GM21737 (cell line): ENCODE measurements at regions not wholly inside any gene's neighbourhood (a gene's known extent, or its start where the extent isn't known, plus 50 kb on each side); places are given as distances from the start of the nearest gene placed in this dataset.
A peak's percentile ranks its signal among the peaks of the same experiment; 100 is the strongest.
"Not testable (repeated sequence)": the region's sequence is repeated elsewhere in the genome, so short reads cannot be mapped to it uniquely, and the experiment has no call there.

Experiments used
- ATAC-seq: cut with Tn5 transposase; IDR thresholded peaks from one replicate; pipeline ENCODE4 v1.9.1; 2021; ENCODE audit warnings: mild to moderate bottlenecking, moderate library complexity; ENCODE audit not compliant: unreplicated experiment

DNA sequence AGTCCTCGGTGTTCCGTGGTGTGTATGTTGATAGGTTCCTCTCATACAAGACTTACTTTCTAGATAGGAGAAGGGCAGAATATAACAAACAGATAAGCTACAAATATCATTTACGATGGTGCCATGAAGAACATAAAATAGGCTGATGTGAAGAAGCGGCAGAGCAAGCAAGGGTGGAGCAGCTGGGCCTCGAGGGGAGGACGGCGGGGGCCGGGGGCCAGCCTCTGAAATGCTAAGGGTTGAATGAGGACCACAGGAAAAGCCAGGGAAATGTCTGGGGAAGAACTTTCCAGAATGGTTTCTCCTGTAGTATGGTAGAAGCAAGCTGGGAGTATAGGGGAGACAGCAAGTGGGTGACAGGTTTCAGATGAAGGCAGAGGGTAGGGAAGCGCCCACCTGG lies 529.5 kb downstream of the LIG4 start:
- ATAC-seq = no peak

DNA sequence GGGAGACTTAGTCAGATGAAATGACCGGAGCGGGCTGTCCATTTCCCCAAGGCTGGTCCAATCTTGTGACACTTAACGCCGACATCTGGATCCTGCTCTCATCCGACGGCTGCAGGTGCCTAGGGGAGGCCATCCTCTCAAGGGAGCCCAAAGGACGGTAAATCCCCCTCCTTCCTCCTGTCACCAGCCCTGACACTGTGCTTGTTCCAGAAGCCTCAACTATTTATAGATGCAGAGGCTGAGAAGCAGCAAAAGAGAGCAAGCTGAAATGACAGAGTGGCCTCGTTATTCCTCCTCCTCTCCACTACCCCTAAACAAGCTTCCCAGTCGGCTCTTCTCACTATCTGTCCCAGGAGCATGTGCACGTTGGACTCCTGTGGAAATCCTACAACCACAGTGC lies 533.7 kb downstream of the LIG4 start:
- no peak for ATAC-seq

DNA sequence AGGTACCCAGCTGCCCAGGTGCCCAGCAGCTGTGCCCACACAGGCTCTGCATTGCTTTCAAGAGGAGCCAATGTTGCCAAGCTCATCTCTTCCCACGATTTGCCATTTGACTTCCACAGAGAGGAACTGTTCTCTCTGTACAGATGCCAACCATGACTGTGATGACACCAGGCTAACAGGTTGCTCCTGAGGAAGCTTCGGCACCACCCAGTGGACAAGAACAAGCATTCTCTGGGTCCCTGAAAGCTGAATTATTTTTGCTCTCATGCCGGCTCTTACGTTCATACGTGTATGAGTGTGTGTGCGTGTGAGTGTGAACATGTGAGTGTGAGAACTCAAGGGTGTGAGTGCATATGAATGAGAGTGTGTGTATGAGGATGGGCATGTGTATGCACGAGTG lies 535.2 kb downstream of the LIG4 start:
- no peak for ATAC-seq

DNA sequence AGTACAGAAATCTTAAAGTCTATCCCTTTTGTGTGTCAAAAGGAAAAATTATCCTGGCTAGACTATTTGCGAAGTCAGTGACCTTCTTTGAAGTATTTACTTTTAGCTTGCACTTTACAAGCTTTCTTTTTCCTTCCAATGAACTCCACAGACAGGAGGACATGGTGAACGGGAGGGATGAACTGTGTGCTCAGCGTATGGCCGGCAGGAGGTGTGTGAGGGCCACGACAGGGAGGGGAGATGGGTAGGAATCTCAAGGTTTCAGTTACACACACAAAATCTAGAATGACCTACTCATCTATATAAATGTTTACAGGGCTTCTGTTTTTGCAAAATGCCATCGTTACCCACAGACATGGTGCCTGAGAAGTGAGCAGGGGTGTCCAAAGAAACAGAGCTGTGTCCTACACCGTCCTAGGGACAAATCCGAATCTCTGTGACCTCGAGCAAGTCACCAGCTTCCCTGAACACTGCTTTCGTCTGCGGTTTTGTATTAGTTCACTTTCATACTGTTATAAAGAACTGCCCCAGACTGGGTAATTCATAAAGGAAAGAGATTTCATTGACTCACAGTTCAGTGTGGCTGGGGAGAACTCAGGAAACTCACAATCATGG lies 537.2 kb downstream of the LIG4 start:
- no peak for ATAC-seq

DNA sequence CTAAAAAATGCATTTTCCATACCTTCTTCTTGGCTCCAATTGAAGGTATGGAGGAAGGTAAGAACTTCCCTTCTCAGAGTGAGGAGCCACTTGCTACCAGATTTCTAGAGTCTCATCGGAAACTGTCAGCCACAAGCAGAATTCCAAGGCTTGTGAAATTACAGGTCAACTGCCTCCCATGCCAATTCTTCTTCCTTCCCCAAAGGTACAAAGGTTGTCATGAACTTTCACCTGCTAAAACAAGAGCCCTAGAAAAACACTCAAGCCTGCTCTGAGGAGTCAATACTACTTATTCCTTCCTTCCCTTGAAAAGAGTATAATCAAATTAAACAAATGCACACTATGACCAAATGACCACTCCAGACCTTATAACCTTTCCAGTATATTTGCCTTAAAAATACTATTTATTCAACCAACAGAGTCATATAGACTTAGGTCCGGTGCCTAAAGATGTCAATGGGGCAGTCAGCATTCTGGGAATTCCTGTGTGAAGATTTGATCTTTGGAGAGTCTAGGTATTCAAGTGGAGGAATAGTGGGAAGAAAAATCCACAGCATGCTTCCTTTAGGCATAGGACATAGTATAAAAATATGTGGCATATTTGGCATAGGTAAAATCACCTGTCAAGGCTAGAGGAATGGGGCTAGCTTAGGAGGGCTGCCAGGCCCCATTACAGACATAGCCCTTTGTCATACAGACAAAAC lies 539.3 kb downstream of the LIG4 start:
- ATAC-seq = no peak

DNA sequence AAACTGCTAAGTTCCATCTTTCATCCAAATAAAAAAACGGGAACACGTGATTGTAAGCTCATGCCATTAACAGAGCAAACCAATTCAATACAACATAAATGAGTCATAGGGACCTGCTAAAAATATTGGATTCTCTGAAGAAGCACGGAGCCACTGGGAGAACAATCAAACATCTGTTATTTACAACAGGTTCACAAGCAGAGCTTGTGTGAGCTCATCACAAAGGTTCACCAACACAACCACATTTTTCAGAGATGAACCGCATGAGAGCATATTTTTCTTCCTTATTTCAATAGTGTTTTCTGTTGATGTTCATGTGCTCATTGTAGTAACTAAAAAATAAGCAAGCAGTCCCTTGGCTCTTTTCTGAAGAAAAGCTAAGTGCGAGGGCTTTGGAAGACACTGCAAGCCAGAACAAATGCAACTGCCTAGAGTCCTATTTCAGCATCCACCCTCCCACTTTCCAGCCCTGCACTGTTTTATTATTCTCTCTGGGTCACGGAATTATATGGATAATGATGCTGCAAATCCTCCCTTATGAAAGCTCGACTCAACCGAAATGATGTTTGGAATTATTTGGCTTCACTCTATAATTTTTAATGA lies 545.8 kb downstream of the LIG4 start:
- no peak for ATAC-seq

DNA sequence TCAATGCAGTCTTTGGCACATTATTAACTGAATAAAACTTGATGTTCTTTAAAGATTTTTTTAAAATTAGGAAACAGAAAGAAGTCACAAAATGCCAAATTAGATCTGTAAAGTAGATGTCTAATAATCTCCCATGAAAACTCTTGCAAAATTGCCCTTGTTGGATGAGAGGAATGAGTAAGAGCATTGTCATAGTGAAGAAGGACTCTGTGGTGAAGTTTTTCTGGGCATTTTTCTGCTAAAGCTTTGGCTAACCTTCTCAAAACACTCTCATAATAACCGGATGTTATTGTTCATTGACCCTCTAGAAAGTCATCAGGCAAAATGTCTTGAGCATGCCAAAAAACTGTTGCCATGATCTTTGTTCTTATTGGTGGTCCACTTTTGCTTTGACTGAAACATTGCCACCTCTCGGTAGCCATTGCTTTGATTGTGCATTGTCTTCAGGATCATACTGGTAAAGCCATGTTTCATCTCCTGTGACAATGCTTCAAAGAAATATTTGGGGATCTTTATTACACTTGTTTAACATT lies 549.3 kb downstream of the LIG4 start:
- ATAC-seq = no peak

DNA sequence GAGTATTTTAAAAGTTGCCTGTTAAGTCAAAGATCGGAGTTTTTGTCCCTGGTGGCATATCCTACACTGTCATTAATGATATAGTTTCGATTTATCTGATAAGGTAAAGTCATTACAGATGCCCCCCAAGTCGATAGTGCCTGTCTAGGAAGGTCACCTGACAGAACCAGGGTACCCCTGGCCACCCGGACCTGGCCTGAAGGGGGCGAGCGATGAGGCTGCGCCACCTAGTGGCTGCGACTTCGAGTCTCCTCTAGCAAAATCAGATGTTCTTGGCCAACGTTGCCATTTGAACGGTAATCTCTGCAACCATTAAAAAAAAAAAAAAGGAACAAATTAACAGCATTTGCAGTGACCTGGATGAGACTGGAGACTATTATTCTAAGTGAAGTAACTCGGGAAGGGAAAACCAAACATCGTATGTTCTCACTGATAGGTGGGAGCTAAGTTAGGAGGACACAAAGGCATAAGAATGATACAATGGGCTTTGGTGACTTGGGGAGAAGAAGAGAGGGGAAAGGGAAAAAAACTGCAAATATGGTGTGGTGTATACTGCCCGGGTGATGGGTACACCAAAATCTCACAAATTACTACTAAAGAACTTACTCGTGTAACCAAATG lies 565.1 kb downstream of the LIG4 start:
- peak; percentile 83 for ATAC-seq

DNA sequence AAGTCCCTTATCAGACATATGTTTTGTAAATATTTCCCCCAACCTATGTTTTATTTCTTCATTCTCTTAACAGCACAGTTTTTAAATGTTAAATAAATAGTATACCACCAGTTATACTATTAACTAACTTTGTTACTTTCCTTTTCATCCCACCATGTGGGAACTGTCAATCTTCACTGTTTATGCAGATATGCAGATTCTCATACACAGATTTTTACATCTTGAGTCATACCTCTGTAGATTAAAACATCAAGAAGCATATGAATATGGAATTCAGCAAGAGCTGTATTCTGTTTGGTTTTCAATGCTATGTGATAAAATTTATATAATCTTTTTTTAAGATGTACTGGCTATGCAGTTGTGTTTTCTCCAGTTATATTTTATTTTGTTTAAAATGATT lies 566.3 kb downstream of the LIG4 start:
- ATAC-seq = no peak

DNA sequence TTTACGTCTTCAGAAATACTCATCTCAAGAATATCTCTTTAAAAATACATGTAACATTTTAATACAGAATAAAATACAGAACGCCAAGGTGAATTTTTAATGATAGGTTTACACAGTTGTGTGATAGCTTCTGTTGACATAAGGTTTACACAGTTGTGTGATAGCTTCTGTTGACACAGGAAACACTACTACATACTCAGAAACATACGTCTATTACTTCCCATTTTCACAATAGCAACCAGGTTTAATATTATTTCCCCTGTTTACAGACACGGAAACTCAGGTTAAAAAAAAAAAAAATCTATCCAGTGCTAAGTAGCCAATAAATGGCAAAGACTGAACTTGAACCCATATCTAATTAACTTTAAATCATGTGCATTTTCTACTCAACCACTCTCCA lies 571.2 kb downstream of the LIG4 start:
- no peak for ATAC-seq

DNA sequence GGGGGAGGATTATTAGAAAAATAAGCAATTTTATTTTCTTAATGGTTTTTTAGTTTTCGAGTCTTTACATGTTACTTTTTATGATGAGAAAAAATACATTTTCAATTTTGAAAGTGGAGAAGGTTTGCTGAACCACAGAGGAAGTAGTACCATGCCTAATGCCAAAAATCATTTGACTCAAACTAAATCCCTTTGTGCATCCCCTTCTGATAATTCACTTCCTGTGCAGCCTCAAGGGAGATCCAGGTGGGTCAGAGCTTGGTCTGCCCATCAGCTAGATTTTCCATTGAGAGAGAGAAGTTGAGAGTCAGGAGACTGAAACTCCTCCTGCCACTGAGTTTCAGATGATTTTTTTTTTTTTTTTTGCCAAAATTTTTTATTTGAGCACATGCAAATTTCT lies 571.7 kb downstream of the LIG4 start:
- no peak for ATAC-seq

DNA sequence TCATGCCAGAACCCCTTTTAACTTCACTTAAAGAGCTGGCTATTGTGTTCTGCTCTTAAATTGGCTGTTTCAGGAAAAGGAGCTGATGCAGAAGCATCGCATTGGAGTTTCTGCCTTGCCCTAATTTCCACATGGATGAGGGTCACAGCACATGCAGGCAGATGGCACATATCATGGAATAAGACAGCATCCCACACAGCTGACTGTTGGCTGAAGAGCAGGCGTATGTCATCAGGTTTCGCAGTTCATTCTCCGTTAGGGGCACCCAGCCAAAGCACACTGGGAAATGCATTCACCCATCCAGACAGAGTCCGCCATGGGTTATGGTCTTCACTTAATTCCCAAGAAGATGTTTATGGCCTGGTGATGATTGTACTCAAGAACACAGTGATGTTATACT lies 572.5 kb downstream of the LIG4 start:
- no peak for ATAC-seq

DNA sequence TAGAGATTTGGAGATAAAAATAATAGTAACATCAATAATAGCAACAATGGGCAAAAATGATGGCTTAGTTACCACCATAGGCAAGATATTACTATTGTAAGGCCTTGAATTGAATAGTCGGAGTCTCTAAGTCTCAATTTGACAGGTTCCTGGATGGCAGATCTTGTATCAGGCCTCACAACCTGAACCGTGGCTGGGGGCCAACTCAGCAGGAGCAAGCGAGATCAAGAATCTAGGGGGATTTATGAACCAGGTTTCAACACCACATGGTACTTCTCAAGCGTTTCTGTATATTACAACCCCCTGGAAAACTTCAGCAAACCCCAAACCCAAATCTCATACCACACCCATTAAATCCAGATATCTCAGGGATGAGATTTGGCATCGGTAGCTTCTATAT lies 573.8 kb downstream of the LIG4 start:
- ATAC-seq = no peak

DNA sequence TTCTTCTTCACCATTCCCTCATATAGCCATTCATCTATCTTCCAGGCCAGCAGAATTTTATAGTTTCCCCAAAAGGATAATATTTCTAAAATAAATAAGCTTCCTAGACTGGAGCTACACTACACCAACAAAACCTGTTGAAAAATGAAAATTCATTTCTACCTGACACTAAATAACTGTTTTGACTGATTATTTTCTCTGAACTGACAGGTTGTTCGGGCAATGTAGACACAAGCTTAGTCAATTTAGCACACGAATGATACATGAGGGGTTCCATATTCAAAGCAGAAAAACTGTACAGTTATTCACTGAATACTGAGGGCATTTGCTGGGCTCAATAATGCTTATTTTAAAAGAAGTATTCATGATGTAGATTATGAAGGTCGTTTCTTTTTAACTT lies 589.7 kb downstream of the LIG4 start:
- no peak for ATAC-seq

DNA sequence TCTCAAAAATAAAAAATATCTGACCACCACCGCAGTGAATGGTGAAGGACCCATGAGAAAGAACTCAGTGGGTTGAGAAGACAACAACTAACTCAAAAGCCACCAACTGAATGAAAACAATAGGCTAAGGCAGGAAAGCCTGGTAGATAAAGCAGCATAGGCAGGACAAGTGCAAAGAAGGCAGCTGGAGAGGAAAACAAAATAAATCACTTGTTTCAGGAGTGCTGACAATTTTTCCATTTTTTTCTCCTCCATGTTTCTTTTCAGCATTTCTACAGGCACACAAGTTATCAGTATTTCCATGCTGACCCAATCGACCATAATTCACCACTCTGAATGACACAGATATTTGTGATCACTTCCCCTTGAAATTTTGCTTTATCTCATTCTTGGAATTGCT lies 597.8 kb downstream of the LIG4 start:
- no peak for ATAC-seq

DNA sequence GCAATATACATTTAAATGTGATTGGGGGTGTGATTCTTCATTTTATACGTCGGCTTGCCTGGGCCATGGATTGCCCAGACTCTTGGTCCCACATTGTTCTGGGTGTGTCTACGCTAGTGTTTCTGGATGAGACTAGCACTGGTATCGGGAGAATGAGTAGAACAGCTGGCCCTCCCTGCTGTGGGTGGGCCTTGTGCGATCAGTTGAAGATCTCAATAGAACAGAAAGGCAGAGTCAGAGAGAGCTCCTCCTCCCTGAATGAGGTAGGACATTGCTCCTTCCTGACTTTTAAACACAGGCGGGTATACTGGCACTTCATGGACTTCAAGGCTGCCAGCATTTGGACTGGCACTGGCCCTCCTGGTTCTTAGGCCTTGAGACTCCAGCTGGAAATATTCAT lies 603.0 kb downstream of the LIG4 start:
- ATAC-seq = no peak

DNA sequence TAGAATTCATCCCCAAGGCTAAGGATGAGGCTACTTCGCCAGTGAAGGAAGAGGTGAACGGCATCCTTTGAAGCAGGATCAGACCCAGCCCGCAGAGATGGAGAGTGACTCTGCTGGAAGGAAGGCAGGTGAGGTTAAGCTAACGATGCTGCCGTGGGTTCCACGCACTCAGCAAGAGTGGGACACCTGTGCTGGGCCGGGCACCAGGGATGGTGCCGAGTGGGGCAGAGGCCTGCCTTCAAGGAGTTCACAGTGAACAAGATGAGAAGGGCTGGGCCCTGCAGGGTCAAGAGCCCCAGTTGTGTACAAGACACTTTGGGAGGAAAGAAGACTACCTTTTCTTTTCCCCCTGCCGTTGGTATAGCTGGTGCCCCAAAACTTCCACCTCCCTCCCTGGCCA lies 606.6 kb downstream of the LIG4 start:
- no peak for ATAC-seq

DNA sequence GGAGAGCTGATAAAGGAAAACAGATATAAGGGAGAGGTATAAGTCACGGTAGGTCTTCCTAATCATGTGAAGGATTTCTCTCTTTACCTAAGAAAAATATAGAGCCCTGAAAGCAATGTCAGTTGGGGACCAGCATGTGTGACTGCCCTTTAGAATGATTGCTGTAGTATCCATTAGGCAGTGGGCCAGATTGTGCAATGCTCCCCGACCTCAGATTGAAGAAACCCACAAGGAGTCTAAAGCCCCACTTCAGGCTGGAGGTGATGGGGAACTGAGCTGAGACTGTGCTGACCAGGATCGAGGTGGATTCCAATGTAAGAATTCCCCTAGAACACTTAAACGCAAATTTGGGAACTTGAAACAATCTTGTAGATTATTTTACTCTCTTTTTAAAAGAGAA lies 614.4 kb downstream of the LIG4 start:
- no peak for ATAC-seq

DNA sequence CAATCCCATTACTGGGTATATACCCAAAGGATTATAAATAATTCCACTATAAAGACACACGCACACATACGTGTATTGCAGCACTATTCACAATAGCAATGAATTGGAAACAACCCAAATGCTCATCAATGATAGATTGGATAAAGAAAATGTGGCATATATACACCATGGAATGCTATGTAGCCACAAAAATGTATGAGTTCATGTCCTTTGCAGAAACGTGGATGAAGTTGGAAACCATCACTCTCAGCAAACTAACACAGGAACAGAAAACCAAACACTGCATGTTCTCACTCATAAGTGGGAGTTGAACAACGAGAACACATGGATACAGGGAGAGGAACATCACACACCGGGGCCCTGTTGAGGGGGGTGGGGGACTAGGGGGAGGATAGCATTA lies 619.0 kb downstream of the LIG4 start:
- not testable (repeated sequence) for ATAC-seq

DNA sequence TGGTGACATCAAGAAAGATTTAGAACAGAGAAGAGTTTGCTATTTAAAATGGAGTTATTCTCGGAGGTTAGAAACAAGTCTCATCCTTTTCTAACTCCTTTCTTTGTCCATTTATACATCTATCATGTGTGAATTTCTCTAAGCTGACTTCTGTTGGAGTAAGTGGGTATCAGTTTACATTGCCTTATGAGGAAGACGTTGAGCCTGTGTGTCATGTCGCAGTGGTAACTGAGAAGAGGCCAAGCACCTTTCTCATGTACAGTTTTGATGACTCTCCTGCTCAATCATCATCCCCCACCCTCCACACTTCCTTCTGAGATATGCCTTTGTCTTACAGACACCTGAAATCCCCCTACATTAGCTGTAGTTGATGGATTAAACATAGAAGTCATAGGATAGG lies 624.8 kb downstream of the LIG4 start:
- ATAC-seq = no peak

DNA sequence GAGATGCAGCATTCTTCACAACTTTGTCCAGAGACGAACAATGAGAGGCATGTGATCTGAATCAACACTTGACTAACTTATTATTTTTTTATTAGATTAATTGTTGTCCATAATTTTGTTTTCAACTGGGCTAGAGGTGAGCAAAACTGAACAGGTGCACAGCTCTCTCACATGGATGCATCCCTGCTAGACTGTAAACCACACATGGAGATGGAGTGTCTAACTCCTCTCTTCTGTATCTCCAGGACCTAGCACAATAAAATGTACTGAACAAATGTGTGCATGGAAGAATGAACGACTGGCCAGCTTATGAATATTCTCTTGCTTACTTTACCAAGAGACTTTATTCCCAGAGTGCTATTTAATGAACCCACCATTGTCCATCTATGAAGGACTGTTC lies 627.7 kb downstream of the LIG4 start:
- no peak for ATAC-seq

DNA sequence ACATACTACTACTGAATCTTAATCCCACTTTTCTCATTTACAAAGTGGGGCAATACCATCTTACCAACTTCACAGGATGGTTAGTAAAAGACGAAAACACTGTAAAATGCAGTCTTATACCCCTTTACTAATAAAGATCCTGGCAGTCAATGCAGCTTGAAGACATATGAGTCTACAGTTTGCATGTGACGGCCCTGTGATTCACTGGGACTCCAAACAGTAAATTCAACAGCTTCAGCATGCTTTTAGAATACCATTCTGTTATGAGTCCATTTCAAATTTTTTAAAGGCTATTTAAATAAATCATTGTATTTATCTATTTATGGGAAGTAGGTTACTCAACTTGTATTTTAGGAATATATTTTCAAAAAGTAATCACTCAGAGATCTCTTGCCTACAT lies 629.1 kb downstream of the LIG4 start:
- no peak for ATAC-seq
